ENCODE measurements at regions not wholly inside any gene's neighbourhood (a gene's known extent, or its start where the extent isn't known, plus 50 kb on each side); places are given as distances from the start of the nearest gene placed in this dataset.
"Not testable (repeated sequence)": the region's sequence is repeated elsewhere in the genome, so short reads cannot be mapped to it uniquely, and the experiment has no call there.

GRCh38 chr7:67484244-67484751 is 487.7 kb downstream of the TYW1 start:
- peak; percentile 67 for DNase-seq

DNA sequence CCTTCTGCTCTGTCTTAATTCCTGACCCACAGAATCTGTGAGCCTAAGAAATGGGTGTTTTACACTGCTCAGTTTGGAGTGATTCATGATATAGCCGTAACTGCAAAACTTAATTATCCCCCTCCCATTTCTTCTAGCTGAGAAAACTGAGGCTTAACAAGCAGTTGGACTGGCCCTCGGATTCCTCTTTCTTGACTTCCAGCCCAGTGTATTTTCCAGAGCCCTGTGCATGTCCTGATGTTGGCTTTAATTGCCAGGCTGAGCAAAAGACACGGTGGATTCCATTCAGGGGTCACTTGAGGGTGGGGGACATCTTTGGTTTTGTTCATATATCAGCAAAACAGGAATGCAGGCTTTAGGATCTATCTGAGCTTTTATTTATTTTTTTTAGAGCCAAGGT is 489.8 kb downstream of the TYW1 start:
- DNase-seq: no peak

DNA sequence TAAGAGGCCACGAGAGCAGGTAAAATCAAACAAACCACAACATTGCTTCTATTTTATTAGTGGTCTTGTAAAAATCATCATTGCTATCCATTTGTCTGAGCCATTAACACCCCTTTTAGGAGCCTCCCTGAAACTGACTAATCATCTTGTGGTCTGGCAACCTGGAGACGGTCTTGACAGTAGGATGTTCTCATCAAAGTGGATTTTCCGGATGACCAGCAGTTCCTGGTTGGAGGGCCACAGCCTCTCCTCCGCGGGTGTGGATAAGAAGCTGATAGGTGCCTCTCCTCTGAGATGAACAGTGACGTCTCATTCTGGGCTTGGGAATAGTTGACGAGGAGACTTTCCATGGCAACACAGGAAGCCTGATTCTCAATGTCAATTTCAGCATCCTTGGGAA is 490.7 kb downstream of the TYW1 start:
- DNase-seq: no peak

DNA sequence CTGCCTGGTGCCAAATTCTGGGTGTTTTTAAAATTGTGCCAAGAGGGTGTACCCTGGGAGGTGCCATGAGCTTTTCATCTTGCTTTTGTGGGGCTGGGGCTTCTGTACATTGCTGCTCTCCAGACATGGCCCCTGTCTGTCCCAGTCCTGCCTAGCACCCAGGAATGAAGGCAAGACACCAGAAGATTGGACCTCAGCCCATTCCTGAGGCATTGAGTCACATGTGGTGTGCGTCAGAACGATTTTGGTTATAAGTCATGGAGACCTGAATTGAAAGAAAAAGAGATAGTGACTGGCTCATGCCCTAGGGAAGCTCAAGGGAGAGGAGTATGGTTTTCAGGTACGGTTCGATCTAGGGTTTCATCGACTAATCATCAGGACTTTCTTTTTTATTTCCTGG is 493.2 kb downstream of the TYW1 start:
- DNase-seq: no peak

DNA sequence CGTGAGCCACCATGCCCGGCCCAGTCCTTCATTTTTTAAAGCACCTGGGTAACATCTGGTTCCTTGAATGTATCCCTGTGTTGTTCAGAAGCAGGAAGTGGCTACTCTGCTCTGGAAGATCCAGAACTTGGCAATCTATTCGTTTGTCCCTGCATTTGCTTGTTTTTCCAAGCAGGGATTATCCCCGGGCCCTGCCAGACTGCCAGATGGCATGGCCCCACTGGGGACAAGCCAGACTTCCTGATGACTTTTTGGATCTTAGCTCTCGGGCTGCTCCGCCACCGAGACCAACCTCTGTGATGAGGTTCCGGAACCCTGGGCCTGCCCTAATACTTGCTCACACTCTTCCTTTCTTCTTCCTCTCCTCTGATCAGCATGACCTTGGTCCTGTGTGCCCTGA is 496.7 kb downstream of the TYW1 start:
- no peak for DNase-seq

- no peak for DNase-seq
Measured at GRCh38 chr7:67496589-67496988, 500.0 kb downstream of the TYW1 start.

DNA sequence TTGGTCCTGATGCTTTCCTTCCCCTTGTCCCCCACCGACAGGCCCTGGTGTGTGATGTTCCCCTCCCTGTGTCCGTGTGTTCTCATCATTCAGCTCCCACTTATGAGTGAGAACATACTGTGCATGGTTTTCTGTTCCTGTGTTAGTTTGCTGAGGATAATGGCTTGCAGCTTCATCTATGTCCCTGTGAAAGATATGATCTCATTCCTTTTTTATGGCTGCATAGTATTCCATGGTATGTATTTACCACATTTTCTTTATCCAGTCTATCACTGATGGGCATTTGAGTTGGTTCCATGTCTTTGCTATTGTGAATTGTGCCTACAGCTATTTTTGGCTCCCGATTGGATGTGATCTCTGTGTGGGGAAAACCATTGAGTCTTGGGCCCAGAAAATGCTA is 501.3 kb downstream of the TYW1 start:
- not testable (repeated sequence) for DNase-seq

DNA sequence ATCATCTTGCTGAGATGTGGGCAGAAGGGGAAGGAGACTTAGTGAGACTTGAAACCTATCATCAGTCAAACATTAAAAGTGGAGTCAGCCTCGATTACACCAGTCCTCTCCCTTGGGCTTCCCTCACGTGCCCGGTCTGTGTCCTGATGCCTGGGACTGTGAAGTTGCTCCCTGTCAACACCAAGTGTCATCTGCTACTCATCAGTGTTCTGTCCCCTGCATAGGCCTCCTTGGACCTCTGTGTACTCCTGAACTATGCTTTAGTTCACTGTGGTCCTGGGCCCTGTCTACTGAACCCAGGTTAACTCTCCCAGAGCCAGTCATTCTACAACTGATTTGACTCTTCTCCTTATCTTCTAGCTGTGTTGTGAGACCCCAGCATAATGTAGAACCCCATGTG is 506.3 kb downstream of the TYW1 start:
- no peak for DNase-seq

DNA sequence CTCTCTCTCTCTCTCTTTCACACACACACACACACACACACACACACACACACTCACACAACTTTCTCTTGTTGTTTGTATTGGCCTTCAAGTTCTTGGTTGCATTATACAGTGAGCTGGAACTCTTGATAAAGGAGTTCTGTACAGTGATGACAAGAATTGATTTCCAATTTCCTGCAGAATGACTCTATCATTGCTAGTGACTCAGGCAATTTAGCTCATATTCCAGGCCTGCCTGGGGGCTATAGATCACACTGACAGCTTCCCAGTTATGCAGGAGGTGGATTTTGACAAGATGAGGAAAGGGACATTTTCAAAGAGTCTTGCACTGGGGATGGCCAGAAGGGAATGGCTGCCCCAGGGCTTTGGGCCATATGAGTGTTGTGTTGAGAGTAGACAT is 508.8 kb downstream of the TYW1 start:
- no peak for DNase-seq

DNA sequence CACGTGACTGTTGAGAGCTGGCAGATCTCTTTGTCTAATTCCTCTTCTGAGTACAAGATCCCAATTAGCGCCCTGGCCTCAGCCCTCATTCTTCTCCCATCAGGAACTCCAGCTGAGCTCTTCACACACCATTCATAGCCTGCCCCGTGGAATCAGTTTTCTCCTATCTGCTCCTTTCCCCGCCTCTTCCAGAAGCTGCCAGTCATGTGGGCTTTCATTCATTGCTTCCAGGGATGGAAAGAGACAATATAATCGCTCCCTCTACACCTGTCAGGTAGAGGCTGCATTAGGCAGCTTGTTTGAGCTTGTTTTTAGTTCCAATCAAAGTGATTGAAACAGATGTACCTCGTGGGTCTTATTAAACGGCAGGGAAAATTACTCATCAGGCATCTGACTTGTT is 515.8 kb downstream of the TYW1 start:
- DNase-seq: no peak

- DNase-seq: no peak
Measured at GRCh38 chr7:67518580-67518979, 521.9 kb downstream of the TYW1 start.

- no peak for DNase-seq
Measured at GRCh38 chr7:67519171-67519570, 522.5 kb downstream of the TYW1 start.

DNA sequence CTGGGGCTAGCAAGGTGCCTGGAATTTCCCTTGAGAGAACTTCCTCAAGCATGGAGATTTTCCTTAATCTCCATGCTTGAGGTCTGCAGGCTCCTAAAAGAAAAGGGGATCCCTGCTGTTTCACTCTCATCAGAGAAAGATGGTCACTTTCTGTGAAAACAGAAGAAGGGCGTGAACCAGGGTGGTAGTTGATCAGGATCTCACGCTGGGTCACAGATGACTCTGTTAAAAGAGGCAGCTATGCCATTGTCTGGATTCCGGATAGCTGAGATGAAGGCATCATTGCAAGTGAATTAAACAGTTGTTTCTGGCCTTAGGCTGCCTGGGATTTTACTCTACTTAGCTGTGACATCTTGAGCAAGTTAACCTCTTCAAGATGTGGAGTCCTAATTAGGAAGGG is 525.9 kb downstream of the TYW1 start:
- no peak for DNase-seq

DNA sequence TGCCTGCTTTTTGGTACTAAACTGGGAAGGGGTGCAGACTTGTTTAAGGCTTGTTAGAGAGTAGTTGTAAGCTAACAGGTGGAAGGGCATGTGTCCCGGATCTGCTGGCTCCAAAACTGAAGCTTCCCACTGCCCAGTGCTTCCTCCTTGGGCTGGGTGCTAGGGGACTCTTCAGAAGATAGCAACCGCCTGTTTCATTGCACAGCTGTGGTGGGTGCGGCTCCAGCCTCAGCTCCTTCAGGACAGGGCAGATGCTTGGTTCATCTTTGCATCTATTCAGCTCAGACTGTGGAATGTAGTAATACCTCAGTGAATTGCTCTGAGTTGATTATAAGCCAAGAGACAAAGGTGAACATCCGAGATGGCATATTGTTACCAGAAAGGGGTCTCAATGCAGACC is 527.1 kb downstream of the TYW1 start:
- DNase-seq: no peak

DNA sequence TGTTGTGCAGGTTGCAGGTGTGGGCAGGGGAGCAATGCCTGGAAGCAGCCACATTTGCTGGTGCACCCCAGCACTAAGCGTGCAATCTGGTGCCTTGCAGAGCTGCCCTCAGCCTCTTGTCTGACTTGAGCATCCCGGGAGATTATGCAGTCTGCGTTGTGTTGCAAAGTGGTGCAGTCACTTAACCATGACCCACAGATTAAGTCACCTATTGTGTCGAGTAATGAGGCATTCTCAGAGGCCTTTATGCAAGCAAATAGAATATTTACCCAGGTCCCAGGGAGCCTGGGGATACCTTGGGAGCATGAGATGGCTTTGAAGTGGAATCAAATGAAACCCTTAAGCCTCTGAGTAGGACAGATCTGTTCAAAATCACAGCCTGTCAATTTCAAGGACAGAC is 529.0 kb downstream of the TYW1 start:
- no peak for DNase-seq

GRCh38 chr7:67535241-67535989 is 538.8 kb downstream of the TYW1 start:
- DNase-seq: no peak

DNA sequence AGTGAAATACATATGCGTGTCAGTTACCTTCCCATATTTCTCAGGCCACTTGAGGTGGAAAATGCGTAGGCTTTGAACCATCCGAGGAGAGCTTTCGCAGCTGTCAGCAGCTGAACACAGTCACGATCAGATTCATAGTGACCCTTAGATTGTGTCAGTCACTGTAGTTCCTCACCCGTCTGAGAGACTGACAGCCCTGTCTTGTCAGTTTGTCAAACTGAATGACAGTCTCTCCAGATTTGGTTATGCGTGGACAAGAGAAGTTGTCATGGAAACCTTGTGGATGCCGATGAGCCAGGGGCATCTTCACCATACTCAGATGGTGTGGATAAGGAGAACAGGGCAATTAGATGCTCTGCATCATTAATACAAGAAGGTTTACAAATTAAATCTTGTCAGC is 546.3 kb downstream of the TYW1 start:
- no peak for DNase-seq

- DNase-seq: no peak
Measured at GRCh38 chr7:67547183-67547907, 550.7 kb downstream of the TYW1 start.

- no peak for DNase-seq
Measured at GRCh38 chr7:67549126-67549525, 552.5 kb downstream of the TYW1 start.

DNA sequence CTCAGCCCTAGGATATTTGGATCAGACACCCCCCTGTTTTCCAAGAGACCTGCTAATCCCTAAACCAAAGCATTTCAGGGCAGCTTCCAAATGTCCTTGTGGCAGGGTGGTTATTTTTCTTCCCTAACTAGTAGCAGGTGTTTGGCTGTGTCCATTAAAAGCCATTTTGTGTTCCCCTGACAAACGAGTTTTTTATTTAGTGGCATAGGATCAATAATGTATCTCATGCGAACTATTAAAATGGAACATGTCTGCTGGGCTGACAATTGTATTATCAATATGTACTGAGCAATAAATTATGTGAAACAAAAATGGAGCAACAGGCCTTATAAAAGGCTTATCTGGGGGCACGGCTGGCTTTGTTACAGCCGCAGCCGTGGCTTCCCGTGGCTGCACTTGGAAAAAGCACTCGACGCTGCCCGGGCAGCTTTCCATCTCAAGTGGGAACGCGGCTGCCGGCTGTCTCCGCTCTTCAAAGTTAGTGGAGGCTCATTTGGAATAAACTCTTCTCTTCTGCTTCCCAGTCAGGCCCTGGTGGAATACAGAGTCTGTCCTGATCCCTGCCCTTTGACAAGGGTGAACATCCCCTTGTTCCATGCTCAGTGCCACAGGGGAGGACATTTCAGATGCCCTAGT is 554.3 kb downstream of the TYW1 start:
- DNase-seq: no peak

GRCh38 chr7:67552738-67553137 is 556.1 kb downstream of the TYW1 start:
- DNase-seq: no peak

DNA sequence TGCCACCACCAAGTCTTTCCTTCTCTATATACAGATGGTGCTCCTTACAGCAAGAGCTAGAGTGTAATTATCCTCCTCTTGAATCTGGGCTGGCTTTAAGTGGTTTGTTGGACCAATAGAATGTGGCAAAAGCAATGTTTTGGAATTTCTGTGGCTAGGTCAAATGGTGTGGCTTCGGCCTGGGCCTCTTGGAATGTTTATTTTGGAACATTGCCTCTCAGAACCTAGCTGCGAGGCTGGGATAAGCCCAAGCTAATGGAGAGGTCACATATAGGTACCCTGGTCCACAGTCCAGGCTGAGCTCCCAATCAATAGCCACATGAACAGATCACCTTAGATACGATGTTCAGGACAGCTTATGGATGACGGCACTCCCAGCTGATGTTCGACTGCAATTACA is 556.7 kb downstream of the TYW1 start:
- DNase-seq: no peak

DNA sequence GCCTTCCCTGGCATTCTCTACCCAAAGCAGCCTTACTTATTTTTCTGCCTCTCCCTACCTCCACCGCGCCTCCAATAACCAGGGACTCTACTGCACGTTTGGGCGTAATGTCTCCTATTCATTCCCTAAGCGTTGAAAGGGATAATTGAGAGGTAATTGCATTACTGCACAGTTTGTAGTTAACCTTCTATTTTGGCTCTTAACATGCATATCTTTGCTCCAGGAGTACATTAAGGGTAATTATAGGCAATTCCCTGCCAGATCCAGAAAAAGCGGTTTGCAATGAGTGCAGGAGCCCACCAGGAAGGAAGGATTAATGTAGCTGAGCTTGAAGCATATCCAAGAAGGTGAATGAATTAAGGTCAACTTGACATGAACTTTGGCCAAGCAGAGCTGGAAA is 558.4 kb downstream of the TYW1 start:
- DNase-seq: no peak

GRCh38 chr7:67564959-67565358 is 568.3 kb downstream of the TYW1 start:
- no peak for DNase-seq
